ENCODE measurements at regions not wholly inside any gene's neighbourhood (a gene's known extent, or its start where the extent isn't known, plus 50 kb on each side); places are given as distances from the start of the nearest gene placed in this dataset.

GRCh38 chr18:34159691-34160185 lies 65.0 kb downstream of the NOL4 start:
- no peaks in the 10 kb centered on the region for H4K20me1 ChIP-seq (ENCODE audit: insufficient read depth)
- H3K4me1 ChIP-seq (ENCODE audit: control insufficient read depth in 1 of 2, insufficient read depth in 2 of 2, low read depth in 1 of 2, low read length in 1 of 2), result peaks cover 10 to 12% of the 10 kb centered on the region in 2 experiments; a peak in 3 of 4 replicates
- H3K9me2 ChIP-seq, result no peaks in the 10 kb centered on the region
- ChIA-PET POLR2A (interaction anchor here (0.8 to 2.9 kb wide), 4 partner anchors 16 to 65 kb away, joined by 5 to 16 read pairs (median 10); partner anchors contain the start of gene NOL4), CTCF (interaction anchor here (0.6 to 3.9 kb wide), 10 partner anchors 23 to 356 kb away, joined by 3 to 28 read pairs (median 10); partner anchors contain the start of gene NOL4)
- H3K4me2 ChIP-seq, result peak overlapping the region; percentile 64; the same call in 1 of the 2 replicates
- H3K4me3 ChIP-seq (ENCODE audit: low read depth in 2 of 2, low read length in 1 of 2), result peak overlapping the region; percentile 51; a peak in 3 of 4 replicates
- H3K36me3 ChIP-seq (replicated peaks in 1 of 2; ENCODE audit: control insufficient read depth in 1 of 2, insufficient read depth in 2 of 2, low read length in 1 of 2), result no peaks in the 10 kb centered on the region
- H3K9me3 ChIP-seq, result no peaks in the 10 kb centered on the region
- WGBS (ENCODE audit: low lambda C conversion rate), result 45% methylated on average over 12 of the region's 14 CpGs
- H3K27ac ChIP-seq (ENCODE audit: low read depth in 2 of 2, low read length in 1 of 2), result peak overlapping the region in 1 of 2 experiments; percentile 96; a peak in 2 of 4 replicates
- peaks cover 11% of the 10 kb centered on the region; the same call in 1 of the 2 replicates for H3K27me3 ChIP-seq (ENCODE audit: insufficient read depth)
- H3F3A ChIP-seq (replicated peaks; ENCODE audit: insufficient read depth), result no peaks in the 10 kb centered on the region
- no peak overlapping the region for H3K9ac ChIP-seq
- peak overlapping the region; percentile 76; the same call in 1 of the 2 replicates for H2AFZ ChIP-seq (ENCODE audit: low read depth)
- DNase-seq, result peak; percentile 57
- no peak for TF ChIP-seq POLR2AphosphoS5 (IDR thresholded peaks at IDR 0.05; ENCODE audit: low read depth, low read length)
- TF ChIP-seq GATA2 (CRISPR knock-in tag; IDR thresholded peaks at IDR 0.05), result no peak
- TF ChIP-seq EZH2phosphoT487 (IDR thresholded peaks at IDR 0.05; ENCODE audit: borderline replicate concordance, low read depth), result no peak
- TF ChIP-seq ZBTB33 (IDR thresholded peaks at IDR 0.05; ENCODE audit: borderline replicate concordance, low read depth), result no peak
- TF ChIP-seq, protein P1, sequence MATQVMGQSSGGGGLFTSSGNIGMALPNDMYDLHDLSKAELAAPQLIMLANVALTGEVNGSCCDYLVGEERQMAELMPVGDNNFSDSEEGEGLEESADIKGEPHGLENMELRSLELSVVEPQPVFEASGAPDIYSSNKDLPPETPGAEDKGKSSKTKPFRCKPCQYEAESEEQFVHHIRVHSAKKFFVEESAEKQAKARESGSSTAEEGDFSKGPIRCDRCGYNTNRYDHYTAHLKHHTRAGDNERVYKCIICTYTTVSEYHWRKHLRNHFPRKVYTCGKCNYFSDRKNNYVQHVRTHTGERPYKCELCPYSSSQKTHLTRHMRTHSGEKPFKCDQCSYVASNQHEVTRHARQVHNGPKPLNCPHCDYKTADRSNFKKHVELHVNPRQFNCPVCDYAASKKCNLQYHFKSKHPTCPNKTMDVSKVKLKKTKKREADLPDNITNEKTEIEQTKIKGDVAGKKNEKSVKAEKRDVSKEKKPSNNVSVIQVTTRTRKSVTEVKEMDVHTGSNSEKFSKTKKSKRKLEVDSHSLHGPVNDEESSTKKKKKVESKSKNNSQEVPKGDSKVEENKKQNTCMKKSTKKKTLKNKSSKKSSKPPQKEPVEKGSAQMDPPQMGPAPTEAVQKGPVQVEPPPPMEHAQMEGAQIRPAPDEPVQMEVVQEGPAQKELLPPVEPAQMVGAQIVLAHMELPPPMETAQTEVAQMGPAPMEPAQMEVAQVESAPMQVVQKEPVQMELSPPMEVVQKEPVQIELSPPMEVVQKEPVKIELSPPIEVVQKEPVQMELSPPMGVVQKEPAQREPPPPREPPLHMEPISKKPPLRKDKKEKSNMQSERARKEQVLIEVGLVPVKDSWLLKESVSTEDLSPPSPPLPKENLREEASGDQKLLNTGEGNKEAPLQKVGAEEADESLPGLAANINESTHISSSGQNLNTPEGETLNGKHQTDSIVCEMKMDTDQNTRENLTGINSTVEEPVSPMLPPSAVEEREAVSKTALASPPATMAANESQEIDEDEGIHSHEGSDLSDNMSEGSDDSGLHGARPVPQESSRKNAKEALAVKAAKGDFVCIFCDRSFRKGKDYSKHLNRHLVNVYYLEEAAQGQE (IDR thresholded peaks at IDR 0.05; ENCODE audit: low read depth, low read length), result no peak
- no peak for TF ChIP-seq SIN3A (IDR thresholded peaks at IDR 0.05; ENCODE audit: borderline replicate concordance, low read depth, low read length)
- no peaks in the 10 kb centered on the region for H3K79me2 ChIP-seq (ENCODE audit: insufficient read depth)

- no peaks in the 10 kb centered on the region for H4K20me1 ChIP-seq (ENCODE audit: insufficient read depth)
- no peaks in the 10 kb centered on the region for H3K9me2 ChIP-seq
- H3K27ac ChIP-seq (ENCODE audit: low read depth in 2 of 2, low read length in 1 of 2), result peak overlapping the region in 1 of 2 experiments; percentile 96; a peak in 2 of 4 replicates
- peak overlapping the region; percentile 64 for H3K4me2 ChIP-seq
- ChIA-PET POLR2A (interaction anchor here (0.8 to 2.9 kb wide), 4 partner anchors 15 to 66 kb away, joined by 5 to 16 read pairs (median 10); partner anchors contain the start of gene NOL4), CTCF (interaction anchor here (0.6 to 3.9 kb wide), 13 partner anchors 13 to 355 kb away, joined by 3 to 28 read pairs (median 7); partner anchors contain the start of gene NOL4)
- H3K27me3 ChIP-seq (ENCODE audit: insufficient read depth), result peaks cover 11% of the 10 kb centered on the region; the same call in 1 of the 2 replicates
- H3K36me3 ChIP-seq (replicated peaks in 1 of 2; ENCODE audit: control insufficient read depth in 1 of 2, insufficient read depth in 2 of 2, low read length in 1 of 2), result no peaks in the 10 kb centered on the region
- peak overlapping the region; percentile 51; a peak in 3 of 4 replicates for H3K4me3 ChIP-seq (ENCODE audit: low read depth in 2 of 2, low read length in 1 of 2)
- H3F3A ChIP-seq (replicated peaks; ENCODE audit: insufficient read depth), result no peaks in the 10 kb centered on the region
- DNase-seq, result peak; percentile 87
- H3K4me1 ChIP-seq (ENCODE audit: control insufficient read depth in 1 of 2, insufficient read depth in 2 of 2, low read depth in 1 of 2, low read length in 1 of 2), result peaks cover 10 to 12% of the 10 kb centered on the region in 2 experiments; a peak in 3 of 4 replicates
- H3K79me2 ChIP-seq (ENCODE audit: insufficient read depth), result no peaks in the 10 kb centered on the region
- H3K9me3 ChIP-seq, result no peaks in the 10 kb centered on the region
- H2AFZ ChIP-seq (ENCODE audit: low read depth), result peak overlapping the region; percentile 76
- no peak overlapping the region for H3K9ac ChIP-seq
- 26% methylated on average over 19 of the region's 54 CpGs for WGBS (ENCODE audit: low lambda C conversion rate)
- peak; percentile 52 for TF ChIP-seq RFX5 (IDR thresholded peaks at IDR 0.05; ENCODE audit: low read length)
- TF ChIP-seq, protein P1 (IDR thresholded peaks at IDR 0.05; ENCODE audit: low read depth, low read length), result no peak
- TF ChIP-seq MXI1 (IDR thresholded peaks at IDR 0.05; ENCODE audit: low read depth, low read length), result peak; percentile 70
- peak; percentile 47 for TF ChIP-seq RAD21 (IDR thresholded peaks at IDR 0.05; ENCODE audit: low read length)
- TF ChIP-seq SMC3 (IDR thresholded peaks at IDR 0.05; ENCODE audit: low read depth, low read length), result peak; percentile 16; the same call in 1 of the 2 replicates
- TF ChIP-seq RCOR1 (IDR thresholded peaks at IDR 0.05; ENCODE audit: low read length), result no peak
- 0 out of 2 replicates have a peak, but pooled peaks have one; percentile 27 for TF ChIP-seq FOXJ3 (CRISPR knock-in tag; IDR thresholded peaks at IDR 0.05)
These were observed 65.6 kb downstream of the NOL4 start for GRCh38 chr18:34158881-34159690.

Data from SK-N-SH (cell line).